Gastroesophageal sphincter (tissue), 3 donors: ENCODE measurements at regions not wholly inside any gene's neighbourhood (a gene's known extent, or its start where the extent isn't known, plus 50 kb on each side); places are given as distances from the start of the nearest gene placed in this dataset.

ENCODE experiments used
- CTCF ChIP-seq, 4 experiments: fragments of 200-600 bp in 2 of 4; fragments of 450-650 bp in 2 of 4; sonication (generic) in 1 of 4; IDR thresholded peaks; one replicate each; pipeline ENCODE4 v1.5.1; 2017 to 2019; ENCODE audit warnings: antibody characterized with exemption in 4 of 4, mild to moderate bottlenecking in 2 of 4, moderate library complexity in 2 of 4
- EP300 ChIP-seq: sonication (generic); formaldehyde crosslinking; IDR thresholded peaks from one replicate; pipeline ENCODE4 v1.6.1; 2017; ENCODE audit warnings: antibody characterized with exemption, mild to moderate bottlenecking
- POLR2A ChIP-seq, 2 donors: fragments of 450-650 bp; IDR thresholded peaks; one replicate each; pipeline ENCODE4 v1.6.1; 2017; ENCODE audit warnings: antibody characterized with exemption in 2 of 2, mild to moderate bottlenecking in 2 of 2, moderate library complexity in 1 of 2
- POLR2AphosphoS5 ChIP-seq: sonication (generic); formaldehyde crosslinking; IDR thresholded peaks from one replicate; pipeline ENCODE4 v1.6.1; 2017; ENCODE audit warnings: antibody characterized with exemption

GRCh38 chr19:28289295-28290063 is 923.5 kb downstream of the UQCRFS1 start:
- no peak for TF ChIP-seq CTCF (IDR thresholded peaks at IDR 0.05)
- TF ChIP-seq POLR2A (IDR thresholded peaks at IDR 0.05): no peak
- TF ChIP-seq POLR2AphosphoS5: no peak
- no peak for TF ChIP-seq EP300
